SJCRH30 (cell line): ENCODE measurements at regions not wholly inside any gene's neighbourhood (a gene's known extent, or its start where the extent isn't known, plus 50 kb on each side); places are given as distances from the start of the nearest gene placed in this dataset.
"Not testable (repeated sequence)": the region's sequence is repeated elsewhere in the genome, so short reads cannot be mapped to it uniquely, and the experiment has no call there.

Source experiments
- DNase-seq, 2 experiments: peaks; one replicate each; pipeline ENCODE4 v3.0.0-alpha.2; 2015 to 2020
- H3K27ac ChIP-seq: fragments of 250-450 bp; sonication (Bioruptor Pico); 2 replicates; pipeline ENCODE4 v1.5.1; 2020; ENCODE audit warnings: mild to moderate bottlenecking, moderate library complexity
- H3K27me3 ChIP-seq: fragments of 250-450 bp; sonication (Bioruptor Pico); 2 replicates; pipeline ENCODE4 v1.5.1; 2020; ENCODE audit warnings: mild to moderate bottlenecking, moderate library complexity
- H3K36me3 ChIP-seq: fragments of 250-450 bp; sonication (Bioruptor Pico); 2 replicates; pipeline ENCODE4 v1.5.1; 2020; ENCODE audit warnings: mild to moderate bottlenecking, moderate library complexity
- H3K4me1 ChIP-seq: fragments of 250-450 bp; sonication (Bioruptor Pico); 2 replicates; pipeline ENCODE4 v1.5.1; 2020; ENCODE audit warnings: mild to moderate bottlenecking, moderate library complexity
- H3K4me3 ChIP-seq: fragments of 250-450 bp; sonication (Bioruptor Pico); 2 replicates; pipeline ENCODE4 v1.5.1; 2020; ENCODE audit warnings: mild to moderate bottlenecking, moderate library complexity
- H3K9me3 ChIP-seq: fragments of 250-450 bp; sonication (Bioruptor Pico); replicated peaks from 2 replicates; pipeline ENCODE4 v1.5.1; 2020; ENCODE audit warnings: mild to moderate bottlenecking, moderate library complexity

DNA sequence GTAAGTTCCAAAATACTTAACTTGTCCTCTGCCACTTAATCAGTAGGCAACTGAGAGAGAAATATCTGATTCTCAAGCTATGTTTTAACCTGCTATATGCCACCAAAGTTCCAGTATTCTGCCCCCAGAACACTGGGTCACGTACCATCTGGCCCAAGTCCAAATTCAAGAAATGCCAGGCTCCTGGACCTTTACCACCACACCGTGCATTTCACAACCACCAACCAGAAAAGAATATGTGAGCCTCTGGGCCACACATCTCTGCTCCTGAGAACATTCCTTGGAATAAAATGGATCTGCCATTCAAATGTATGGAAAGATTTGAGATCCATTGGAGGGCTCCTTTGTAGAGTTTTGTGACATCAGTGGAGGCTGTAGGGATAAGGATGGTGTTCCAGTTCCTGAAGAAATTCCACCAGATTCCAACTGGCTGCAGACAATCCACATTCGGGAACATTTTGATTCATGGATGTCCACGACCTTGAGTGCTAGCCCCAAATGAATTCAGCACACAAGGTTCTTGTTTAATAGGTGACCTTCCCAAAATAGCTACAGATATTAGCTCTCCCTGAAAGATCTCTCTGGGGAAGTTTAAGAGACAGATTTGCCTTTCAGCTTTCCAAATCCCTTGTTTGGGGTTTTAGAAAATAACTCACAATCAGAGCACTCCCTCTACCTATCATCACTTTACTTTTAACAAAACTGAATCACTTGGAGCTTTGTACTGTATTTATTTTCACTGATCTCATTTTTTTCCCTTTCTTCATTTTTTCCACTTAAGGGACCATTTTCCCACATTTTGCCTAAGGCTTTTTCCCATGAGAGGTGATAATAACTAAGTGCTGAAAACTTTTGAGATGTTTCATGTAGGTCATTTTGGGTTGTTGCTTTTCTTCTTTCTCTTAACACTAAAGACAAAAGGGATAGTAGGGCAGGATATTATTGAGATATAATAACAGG, 128.4 kb upstream of the ZC3H11B start:
- Histone ChIP-seq H3K9me3 (no peaks in the 10 kb centered on the region), H3K36me3 (no peaks in the 10 kb centered on the region), H3K4me3 (no peak overlapping the region), H3K27me3 (no peaks in the 10 kb centered on the region), H3K27ac (no peak overlapping the region), H3K4me1 (no peaks in the 10 kb centered on the region)
- DNase-seq, result no peak

DNA sequence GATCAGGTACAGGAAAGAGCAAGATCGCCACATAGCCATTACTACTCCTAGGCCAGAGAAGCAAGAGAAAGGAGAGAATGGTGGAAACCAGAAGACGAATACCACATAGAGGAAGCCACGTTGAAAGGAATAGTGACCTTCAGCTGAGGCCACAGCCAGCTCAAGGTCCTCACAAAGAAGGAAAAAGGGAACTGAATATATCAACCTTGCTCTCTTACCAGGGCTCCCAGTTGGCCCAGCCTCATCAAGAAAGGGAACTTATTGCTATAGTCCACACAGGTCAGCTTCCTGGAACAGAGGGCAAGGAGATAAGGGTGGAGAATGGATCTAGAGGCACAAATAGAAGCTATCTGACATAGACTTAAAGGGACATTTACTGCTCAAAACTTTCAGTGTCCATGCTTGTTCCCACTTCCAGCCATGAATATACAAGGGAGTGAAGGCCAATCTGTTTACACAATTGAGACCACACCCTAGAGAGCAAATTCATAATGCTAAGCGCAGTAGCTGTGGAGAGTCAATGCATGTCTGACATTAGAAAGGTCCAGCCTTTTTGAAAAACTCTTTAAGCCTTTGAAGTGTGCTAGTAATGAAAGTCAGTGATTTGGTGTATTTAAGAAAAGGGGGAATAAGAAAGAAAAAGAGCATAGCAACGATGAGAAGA, 120.7 kb upstream of the ZC3H11B start:
- DNase-seq, result no peak
- Histone ChIP-seq H3K9me3 (no peaks in the 10 kb centered on the region; the same call in 1 of the 2 replicates), H3K4me1 (peaks cover 4% of the 10 kb centered on the region; the same call in 1 of the 2 replicates), H3K4me3 (no peak overlapping the region), H3K36me3 (no peaks in the 10 kb centered on the region), H3K27me3 (no peaks in the 10 kb centered on the region), H3K27ac (no peak overlapping the region)

DNA sequence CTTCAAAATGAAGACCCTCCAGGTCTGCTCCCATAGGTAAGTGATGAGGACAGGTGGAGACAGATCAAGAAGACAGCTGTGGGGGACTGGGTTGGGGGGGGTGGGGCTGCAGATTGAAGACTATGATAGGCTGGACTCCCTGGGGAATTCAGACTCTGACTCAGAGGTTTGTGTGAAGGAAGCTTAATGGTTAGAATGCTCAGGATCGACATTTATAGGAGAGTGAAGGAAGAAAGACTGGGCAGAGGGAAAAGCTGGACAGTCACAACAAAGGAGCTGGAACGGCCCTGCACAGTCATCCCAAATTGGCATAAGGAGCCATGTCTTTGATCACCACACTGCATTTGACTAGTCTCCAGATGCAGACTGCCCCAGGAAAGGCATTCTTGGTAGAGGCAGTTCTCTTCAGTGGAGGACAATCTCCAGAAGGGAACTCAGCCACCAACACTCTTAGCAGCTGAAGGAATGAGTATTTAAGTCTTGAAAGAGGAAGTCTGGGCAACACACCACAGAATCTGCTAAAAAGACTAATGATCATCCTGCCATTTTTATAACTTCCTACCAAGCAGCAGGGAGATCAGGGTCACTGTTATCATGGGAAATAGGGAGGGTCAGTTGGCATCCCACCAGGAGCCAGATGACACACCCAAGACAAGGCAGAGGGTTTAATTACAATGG, 120.0 kb upstream of the ZC3H11B start:
- DNase-seq, result peak; percentile 19 to 28
- Histone ChIP-seq H3K36me3 (no peaks in the 10 kb centered on the region), H3K4me1 (peaks cover 4% of the 10 kb centered on the region; the same call in 1 of the 2 replicates), H3K27me3 (no peaks in the 10 kb centered on the region), H3K4me3 (no peak overlapping the region), H3K9me3 (peaks cover 2% of the 10 kb centered on the region), H3K27ac (no peak overlapping the region)

DNA sequence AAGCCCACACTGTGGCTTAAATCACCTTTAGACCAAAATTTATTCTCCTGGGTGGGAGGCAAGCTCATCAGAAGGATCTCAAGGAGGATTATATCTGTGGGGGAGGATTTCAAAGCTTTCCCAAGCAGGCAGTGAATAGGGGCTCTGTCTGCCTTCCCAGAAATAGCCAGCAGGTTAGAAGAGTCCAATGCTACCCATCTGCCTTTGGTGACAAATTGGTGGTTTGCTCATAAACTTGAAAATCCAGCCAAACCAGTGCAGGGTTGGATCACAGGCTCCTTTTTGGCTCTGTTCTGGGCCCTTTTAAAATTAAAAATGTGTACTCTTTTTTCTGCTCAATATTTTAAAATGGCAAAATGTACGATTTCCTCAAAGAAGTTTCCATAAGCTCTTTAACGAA, 118.9 kb upstream of the ZC3H11B start:
- Histone ChIP-seq H3K9me3 (peaks cover 8% of the 10 kb centered on the region), H3K4me3 (no peak overlapping the region)

DNA sequence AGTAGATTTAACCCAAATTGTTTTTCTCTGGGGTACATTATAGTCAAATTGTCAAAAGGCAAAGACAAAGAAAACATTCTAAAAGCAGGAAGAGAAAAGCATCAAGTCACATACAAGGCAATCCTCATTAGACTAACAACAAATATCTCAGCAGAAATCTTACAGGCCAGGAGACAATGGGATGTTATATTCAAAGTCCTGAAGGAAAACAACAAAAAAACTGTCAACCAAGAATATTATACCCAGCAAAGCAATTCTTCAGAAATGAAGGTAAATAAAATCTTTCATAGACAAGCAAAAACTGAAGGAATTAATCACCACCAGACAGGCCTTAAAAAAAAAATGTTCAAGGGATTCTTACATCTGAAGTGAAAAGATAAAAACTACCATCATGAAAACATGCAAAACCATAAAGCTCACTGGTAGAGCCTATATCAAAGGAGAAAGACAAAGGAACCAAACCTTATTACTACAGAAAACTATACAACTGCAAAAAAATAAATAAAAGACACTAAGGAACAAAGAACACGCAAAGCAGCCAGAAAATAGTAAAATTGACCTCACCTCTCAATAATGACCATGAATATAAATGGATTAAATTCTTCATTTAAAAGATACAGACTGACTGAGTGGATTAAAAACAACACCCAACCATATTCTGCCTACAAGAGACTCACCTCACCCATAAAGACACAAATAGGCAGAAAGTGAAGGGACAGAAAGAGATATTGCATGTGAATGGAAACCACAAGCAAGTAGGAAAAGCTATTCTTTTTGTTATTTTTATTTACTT, 113.8 kb upstream of the ZC3H11B start:
- H3K4me1 ChIP-seq, result no peaks in the 10 kb centered on the region
- peaks cover 18% of the 10 kb centered on the region for H3K9me3 ChIP-seq
- no peak for DNase-seq
- no peak overlapping the region for H3K27ac ChIP-seq
- H3K27me3 ChIP-seq, result no peaks in the 10 kb centered on the region
- no peak overlapping the region for H3K4me3 ChIP-seq
- 0 out of 2 replicates have a peak, but pooled peaks cover 2% of the 10 kb centered on the region for H3K36me3 ChIP-seq

More for the DNA sequence above, 118.9 kb upstream of the ZC3H11B start:
- no peak for DNase-seq
- Histone ChIP-seq H3K36me3 (0 out of 2 replicates have a peak, but pooled peaks cover under 1% of the 10 kb centered on the region), H3K27ac (no peak overlapping the region), H3K27me3 (no peaks in the 10 kb centered on the region), H3K4me1 (peaks cover 4% of the 10 kb centered on the region; the same call in 1 of the 2 replicates)

DNA sequence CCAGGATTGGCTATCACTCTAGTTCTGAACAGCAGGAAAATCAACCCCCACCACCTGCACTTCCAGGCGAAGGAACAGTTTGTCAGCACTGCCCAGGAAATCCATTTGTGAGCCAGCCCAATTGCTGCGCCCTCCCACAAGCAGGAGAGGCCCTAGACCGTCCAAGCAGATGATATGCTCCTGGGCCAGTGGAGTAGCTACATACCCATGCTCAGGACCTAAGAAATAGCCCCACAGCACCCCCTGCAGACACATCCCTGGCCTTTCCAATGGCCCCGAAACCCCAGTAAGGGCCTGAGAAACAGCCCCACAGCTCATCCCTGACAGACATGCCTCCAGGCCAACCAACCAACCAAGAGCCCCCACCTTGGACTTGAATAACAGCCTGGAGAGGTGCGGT, 111.5 kb upstream of the ZC3H11B start:
- H3K27ac ChIP-seq, result no peak overlapping the region
- no peaks in the 10 kb centered on the region for H3K4me1 ChIP-seq
- H3K36me3 ChIP-seq, result 0 out of 2 replicates have a peak, but pooled peaks cover 2% of the 10 kb centered on the region
- H3K9me3 ChIP-seq, result peaks cover 21% of the 10 kb centered on the region
- no peak overlapping the region for H3K4me3 ChIP-seq
- DNase-seq, result peak; percentile 13 to 32
- H3K27me3 ChIP-seq, result no peaks in the 10 kb centered on the region

DNA sequence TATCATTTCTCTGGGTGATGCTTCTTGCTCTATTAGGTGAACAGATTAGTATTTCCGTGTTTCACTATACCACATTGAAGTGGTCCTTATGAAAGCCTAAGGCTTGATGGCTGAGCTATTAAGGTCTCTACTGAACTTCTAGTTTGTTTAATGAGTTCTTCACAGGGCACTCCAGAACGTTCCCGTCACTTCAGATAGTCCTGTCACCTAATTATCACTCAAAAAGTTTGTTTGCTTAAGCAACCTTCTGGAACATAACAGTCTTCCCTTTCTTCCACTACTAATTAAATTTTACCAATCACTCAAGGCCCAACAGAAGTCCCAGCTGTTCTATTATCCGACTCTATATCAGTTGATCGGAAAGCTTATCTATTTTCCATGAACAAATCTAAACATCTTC, 104.6 kb upstream of the ZC3H11B start:
- Histone ChIP-seq H3K9me3 (0 out of 2 replicates have a peak, but pooled peaks cover 4% of the 10 kb centered on the region), H3K36me3 (no peaks in the 10 kb centered on the region), H3K4me1 (peaks cover 13% of the 10 kb centered on the region), H3K4me3 (no peak overlapping the region), H3K27ac (no peak overlapping the region), H3K27me3 (no peaks in the 10 kb centered on the region)
- no peak for DNase-seq

DNA sequence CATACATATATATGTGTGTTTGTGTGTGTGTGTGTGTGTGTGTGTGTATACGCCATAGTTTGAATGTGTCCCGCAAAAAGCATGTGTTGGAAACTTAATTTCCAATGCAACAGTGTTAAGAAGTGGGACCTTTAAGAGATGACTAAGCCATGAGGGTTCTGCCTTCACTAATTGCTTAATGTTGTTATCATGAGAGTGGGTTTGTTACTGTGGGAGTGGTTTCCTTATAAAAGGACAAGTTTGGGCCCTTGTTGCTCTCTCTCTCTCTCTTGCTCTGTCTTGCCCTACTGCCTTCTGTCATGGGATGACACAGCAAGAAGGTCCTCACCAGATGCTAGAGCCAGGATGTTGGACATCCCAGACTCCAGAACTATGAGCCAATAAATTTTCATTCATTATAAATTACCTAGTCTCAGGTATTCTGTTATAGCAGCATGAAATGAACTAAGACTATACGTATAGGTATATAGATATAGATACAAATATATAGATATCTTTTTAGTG, 103.8 kb upstream of the ZC3H11B start:
- H3K9me3 ChIP-seq, result 0 out of 2 replicates have a peak, but pooled peaks cover 4% of the 10 kb centered on the region
- DNase-seq, result no peak
- no peak overlapping the region for H3K4me3 ChIP-seq
- no peaks in the 10 kb centered on the region for H3K27me3 ChIP-seq
- H3K27ac ChIP-seq, result no peak overlapping the region
- H3K4me1 ChIP-seq, result peaks cover 13% of the 10 kb centered on the region
- no peaks in the 10 kb centered on the region for H3K36me3 ChIP-seq

DNA sequence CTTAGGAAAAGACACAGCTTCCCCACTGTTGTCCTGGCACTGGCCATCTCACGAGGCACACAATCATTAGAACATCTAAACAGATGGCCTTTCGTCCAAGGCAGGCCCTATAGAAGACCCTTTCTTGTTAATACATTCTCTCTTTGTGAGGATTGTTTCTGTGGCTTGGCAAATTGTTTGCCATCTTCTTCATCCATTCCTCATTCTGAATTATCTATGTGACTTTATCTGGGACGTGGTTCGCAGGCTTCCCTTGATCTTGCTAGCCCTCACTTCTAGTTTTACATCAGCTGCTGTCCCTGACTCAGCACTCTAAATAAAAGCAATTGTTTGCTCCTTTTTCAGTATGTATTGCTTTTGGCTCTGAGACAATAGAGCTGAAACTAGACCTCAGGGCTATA, 101.1 kb upstream of the ZC3H11B start:
- H3K4me1 ChIP-seq, result peaks cover 17% of the 10 kb centered on the region
- H3K27ac ChIP-seq, result peak overlapping the region; percentile 49
- H3K36me3 ChIP-seq, result no peaks in the 10 kb centered on the region
- no peak overlapping the region for H3K4me3 ChIP-seq
- H3K9me3 ChIP-seq, result no peaks in the 10 kb centered on the region
- H3K27me3 ChIP-seq, result no peaks in the 10 kb centered on the region
- DNase-seq, result peak; percentile 45 to 79

DNA sequence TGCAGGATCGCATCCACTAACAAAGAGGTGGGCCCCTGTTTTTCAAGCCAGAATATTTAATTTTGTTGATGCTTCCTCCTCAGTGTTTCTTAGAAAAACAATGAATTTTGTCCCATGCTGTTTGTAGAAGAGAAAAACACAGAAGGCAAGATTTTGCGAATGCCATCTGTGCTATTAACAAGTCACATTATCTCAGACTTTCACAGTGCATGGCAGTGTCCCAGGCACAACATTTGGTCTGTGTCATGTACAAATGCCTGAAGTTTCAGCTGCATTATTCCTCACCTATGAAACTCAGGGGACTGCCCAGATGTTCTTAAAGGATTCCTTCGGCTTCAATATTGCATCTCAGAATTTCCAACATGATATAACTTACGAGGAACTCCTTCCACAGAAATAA, 99.6 kb upstream of the ZC3H11B start:
- Histone ChIP-seq H3K4me3 (no peak overlapping the region), H3K27ac (no peak overlapping the region), H3K9me3 (no peaks in the 10 kb centered on the region; the same call in 1 of the 2 replicates), H3K27me3 (no peaks in the 10 kb centered on the region), H3K36me3 (no peaks in the 10 kb centered on the region), H3K4me1 (peaks cover 17% of the 10 kb centered on the region)
- DNase-seq, result no peak

DNA sequence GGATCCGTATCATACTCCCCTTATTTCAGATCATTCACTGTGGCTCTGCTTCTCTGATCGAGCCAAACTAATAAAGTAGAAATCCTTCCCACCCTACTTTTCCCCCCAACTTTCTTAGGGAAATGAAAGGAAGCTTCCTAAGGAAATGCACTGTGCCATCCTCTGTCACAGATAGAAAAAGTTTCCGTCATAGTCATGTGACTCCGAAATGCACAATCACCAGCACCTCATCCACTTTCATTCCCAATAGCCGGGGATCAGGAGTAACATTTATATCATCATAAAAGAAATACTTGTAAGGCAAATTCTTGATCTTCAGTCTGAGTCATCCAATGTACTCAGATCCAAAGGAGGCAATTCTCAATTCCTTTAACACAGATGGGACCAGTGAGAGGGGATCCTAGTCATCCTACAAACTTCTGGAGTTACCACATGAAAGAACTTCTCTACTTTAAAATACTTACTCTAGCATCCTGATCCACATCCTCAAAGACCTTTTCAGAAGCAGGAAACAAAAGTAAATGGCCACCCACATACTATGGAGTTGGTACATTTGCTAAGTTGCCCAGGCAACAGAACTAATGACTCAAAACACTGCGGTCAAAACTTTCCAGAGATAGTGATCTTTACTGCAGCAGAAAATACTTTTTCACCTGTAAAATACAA, 97.8 kb upstream of the ZC3H11B start:
- Histone ChIP-seq H3K4me3 (no peak overlapping the region), H3K27me3 (no peaks in the 10 kb centered on the region), H3K9me3 (no peaks in the 10 kb centered on the region; the same call in 1 of the 2 replicates), H3K27ac (no peak overlapping the region), H3K4me1 (peaks cover 17% of the 10 kb centered on the region), H3K36me3 (no peaks in the 10 kb centered on the region)
- no peak for DNase-seq

DNA sequence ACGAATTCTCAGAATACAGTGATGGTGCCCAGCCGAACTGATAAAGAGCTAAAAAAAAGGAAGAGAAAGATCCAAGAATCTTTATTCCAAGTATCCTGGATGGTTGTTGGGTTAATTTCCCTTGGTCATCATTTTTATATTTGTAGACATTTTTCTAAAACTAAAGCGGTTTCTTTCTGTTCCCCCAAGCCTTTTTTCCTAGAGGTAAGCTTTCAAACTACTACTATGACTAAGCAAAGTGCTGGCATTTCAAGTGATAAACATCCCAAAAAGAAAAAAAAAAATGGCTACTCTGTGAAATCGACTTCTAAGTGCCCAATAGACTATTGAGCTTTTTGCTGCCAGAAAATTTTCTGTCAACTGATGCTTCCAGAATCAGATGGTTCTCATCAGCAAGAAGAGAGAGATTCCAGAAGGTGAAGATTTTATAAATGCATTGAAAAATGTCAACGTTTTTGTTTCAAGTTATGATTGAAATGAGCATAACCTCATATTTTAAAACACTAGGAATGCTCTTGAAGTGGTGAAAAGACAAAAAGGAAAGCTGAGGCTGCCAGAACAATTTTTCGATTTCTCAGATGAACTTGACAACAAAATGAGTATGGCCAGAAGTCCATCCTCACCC, 96.1 kb upstream of the ZC3H11B start:
- no peak overlapping the region for H3K4me3 ChIP-seq
- H3K4me1 ChIP-seq, result peaks cover 12% of the 10 kb centered on the region
- H3K9me3 ChIP-seq, result no peaks in the 10 kb centered on the region; the same call in 1 of the 2 replicates
- no peaks in the 10 kb centered on the region for H3K27me3 ChIP-seq
- no peak overlapping the region for H3K27ac ChIP-seq
- no peaks in the 10 kb centered on the region for H3K36me3 ChIP-seq
- no peak for DNase-seq

DNA sequence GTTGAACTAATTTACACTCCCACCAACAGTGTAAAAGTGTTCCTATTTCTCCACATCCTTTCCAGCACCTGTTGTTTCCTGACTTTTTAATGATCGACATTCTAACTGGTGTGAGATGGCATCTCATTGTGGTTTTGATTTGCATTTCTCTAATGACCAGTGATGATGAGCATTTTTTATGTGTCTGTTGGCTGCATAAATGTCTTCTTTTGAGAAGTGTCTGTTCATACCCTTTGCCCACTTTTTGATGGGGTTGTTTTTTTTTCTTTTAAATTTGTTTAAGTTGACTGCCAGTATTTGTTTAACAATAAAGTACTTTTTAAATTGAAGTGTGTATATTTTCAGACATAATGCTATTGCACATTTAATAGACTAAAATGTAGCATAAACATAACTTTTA, 95.0 kb upstream of the ZC3H11B start:
- H3K4me1 ChIP-seq, H3K27ac ChIP-seq, H3K27me3 ChIP-seq: not testable (repeated sequence)

More for the DNA sequence above, 95.0 kb upstream of the ZC3H11B start:
- H3K36me3 ChIP-seq, H3K4me3 ChIP-seq, DNase-seq, H3K9me3 ChIP-seq: not testable (repeated sequence)
